Heart left ventricle (tissue), 16 donors: ENCODE measurements at regions not wholly inside any gene's neighbourhood (a gene's known extent, or its start where the extent isn't known, plus 50 kb on each side); places are given as distances from the start of the nearest gene placed in this dataset.

ENCODE experiments used
- ATAC-seq, 4 donors: fragments of 200-7000 bp; cut with Tn5 transposase; one replicate each; pipeline ENCODE4 v1.9.1; 2020 to 2022; ENCODE audit warnings: moderate library complexity in 4 of 4, mild to moderate bottlenecking in 3 of 4, moderate number of reproducible peaks in 1 of 4
- DNase-seq, 5 donors: peaks; one replicate each; pipeline ENCODE4 v3.0.0-alpha.2; 2020
- H3K27ac ChIP-seq, 12 donors: fragments of 200-600 bp; sonication (generic) in 4 of 12; one replicate each; pipeline versions ENCODE4 v1.5.0 to v1.8.0; 2016 to 2022; ENCODE audit warnings: mild to moderate bottlenecking in 2 of 12
- H3K27me3 ChIP-seq, 9 donors: fragments of 200-600 bp; sonication (generic) in 2 of 9; one replicate each; pipeline versions ENCODE4 v1.5.1 to v1.8.0; 2016 to 2022; ENCODE audit warnings: mild to moderate bottlenecking in 3 of 9
- H3K36me3 ChIP-seq, 9 donors: fragments of 200-600 bp; sonication (generic) in 2 of 9; one replicate each; pipeline versions ENCODE4 v1.5.0 to v1.8.0; 2018 to 2022; ENCODE audit warnings: mild to moderate bottlenecking in 2 of 9
- H3K4me1 ChIP-seq, 12 donors: fragments of 200-600 bp; sonication (generic) in 4 of 12; one replicate each; pipeline versions ENCODE4 v1.5.0 to v1.8.0; 2016 to 2022; ENCODE audit warnings: mild to moderate bottlenecking in 3 of 12
- H3K4me3 ChIP-seq, 12 donors: fragments of 200-600 bp; sonication (generic) in 4 of 12; one replicate each; pipeline versions ENCODE4 v1.5.0 to v1.8.0; 2017 to 2022; ENCODE audit warnings: mild to moderate bottlenecking in 9 of 12, moderate library complexity in 4 of 12
- H3K9me3 ChIP-seq, 12 donors: fragments of 200-600 bp; sonication (generic) in 4 of 12; one replicate each; pipeline versions ENCODE4 v1.5.0 to v1.8.0; 2016 to 2022; ENCODE audit warnings: mild to moderate bottlenecking in 1 of 12
- CTCF ChIP-seq, 12 donors: fragments of 200-600 bp; sonication (generic) in 4 of 12; IDR thresholded peaks; one replicate each; pipeline versions ENCODE4 v1.5.0 to v1.8.0; 2018 to 2022; ENCODE audit warnings: antibody characterized with exemption in 12 of 12, mild to moderate bottlenecking in 5 of 12
- POLR2A ChIP-seq, 2 donors: fragments of 450-650 bp; IDR thresholded peaks; one replicate each; pipeline ENCODE4 v1.6.1; 2017; ENCODE audit warnings: antibody characterized with exemption in 2 of 2, mild to moderate bottlenecking in 2 of 2, moderate library complexity in 2 of 2
- WGBS, 4 donors: extraction: QIAGEN DNeasy Blood & Tissue Kit in 2 of 4; methylation state at CpG; one replicate each; pipeline versions ENCODE4 v1.1.5 to v1.1.7; 2013 to 2018; 5-methylcytosine and 5-hydroxymethylcytosine counted together
- intact Hi-C, 10 donors: fragments of 100-400 bp; cut with DNase I; formaldehyde crosslinking; loops; one replicate each; pipeline versions ENCODE4 v1.11.1 to v1.14.2; 2022
- donor health status: ischemic (EF 13 %, LVEDD 7.1; RV severe dilation, severe dysfunction).
- donor health status: healthy with polysubstance abuse.
- donor health status: DM: no; HTN: yes; CAD: no.
- donor health status: DM: no; HTN: no; CAD: no.
- donor health status: ischemic (EF 25% LVEDD 6.9; RV normal size, moderate dysfunction).
- donor health status: ischemic (EF 25% LVEDD 5.7; RV mildly dilated, moderate dysfunction).
- donor health status: healthy.
- donor health status: DM: yes; HTN: yes; CAD: no.
- donor health status: ischemic (EF 35%, LVEDD 5.7; RV mildly dilated, moderate dysfunction).
- donor health status: nonischemic (EF 11% LVEDD 7.7; RV severe dilation, severe dysfunction).
- donor health status: DM: yes; HTN: yes; CAD: no.
- donor health status: PGD.
- donor health status: ischemic (EF 29% LVEDD 5.4; RV normal size, mild dysfunction).
- donor health status: nonischemic (EF 23%, LVEDD 6.1; RV moderate dilation, normal function).

- no peaks in the 10 kb centered on the region for H3K36me3 ChIP-seq
- no peak overlapping the region for H3K27ac ChIP-seq
- intact Hi-C loops = no loop called here
- no peaks in the 10 kb centered on the region for H3K4me1 ChIP-seq
- no peak for TF ChIP-seq POLR2A (IDR thresholded peaks at IDR 0.05)
- no peak for TF ChIP-seq CTCF (IDR thresholded peaks at IDR 0.05)
- ATAC-seq = no peak
- DNase-seq = no peak
- H3K4me3 ChIP-seq = no peak overlapping the region
- 65 to 80% (median 71%) methylated on average over 7 of the region's 7 CpGs for WGBS, 4 donors
- no peaks in the 10 kb centered on the region for H3K9me3 ChIP-seq
- peaks cover 0 to 25% (median 0%) of the 10 kb centered on the region in 9 donors for H3K27me3 ChIP-seq
Observed at GRCh38 chr22:27545085-27545484, 256.5 kb downstream of the MN1 start.

GRCh38 chr22:27546157-27546935 lies 255.2 kb downstream of the MN1 start:
- WGBS, 4 donors = 73 to 81% (median 79%) methylated on average over 18 of the region's 18 CpGs
- no peak overlapping the region for H3K4me3 ChIP-seq
- no peak overlapping the region for H3K27ac ChIP-seq
- intact Hi-C loops = no loop called here
- DNase-seq = no peak
- ATAC-seq = no peak
- H3K9me3 ChIP-seq = no peaks in the 10 kb centered on the region
- TF ChIP-seq CTCF (IDR thresholded peaks at IDR 0.05) = no peak
- no peaks in the 10 kb centered on the region for H3K36me3 ChIP-seq
- H3K27me3 ChIP-seq = peaks cover 0 to 13% (median 0%) of the 10 kb centered on the region in 9 donors
- H3K4me1 ChIP-seq = no peaks in the 10 kb centered on the region

GRCh38 chr22:27551402-27551801 lies 250.2 kb downstream of the MN1 start:
- no peak for ATAC-seq

GRCh38 chr22:27552176-27552575 lies 249.4 kb downstream of the MN1 start:
- no peak for TF ChIP-seq POLR2A (IDR thresholded peaks at IDR 0.05)
- no peak for TF ChIP-seq CTCF (IDR thresholded peaks at IDR 0.05)
- H3K27ac ChIP-seq = no peak overlapping the region
- 85 to 94% (median 89%) methylated on average over 7 of the region's 7 CpGs for WGBS, 4 donors
- no peaks in the 10 kb centered on the region for H3K36me3 ChIP-seq
- no peak overlapping the region for H3K4me3 ChIP-seq
- intact Hi-C loops = no loop called here
- no peaks in the 10 kb centered on the region for H3K27me3 ChIP-seq
- DNase-seq = no peak
- peaks cover 0 to 7% (median 0%) of the 10 kb centered on the region in 12 donors for H3K9me3 ChIP-seq
- no peak for ATAC-seq
- H3K4me1 ChIP-seq = no peaks in the 10 kb centered on the region

More at GRCh38 chr22:27551402-27551801, 250.2 kb downstream of the MN1 start:
- Histone ChIP-seq H3K4me1 (no peaks in the 10 kb centered on the region), H3K36me3 (no peaks in the 10 kb centered on the region), H3K27ac (no peak overlapping the region), H3K4me3 (no peak overlapping the region), H3K27me3 (no peaks in the 10 kb centered on the region), H3K9me3 (peaks cover 0 to 7% (median 0%) of the 10 kb centered on the region in 12 donors)
- intact Hi-C loops = no loop called here
- no peak for TF ChIP-seq CTCF (IDR thresholded peaks at IDR 0.05)
- TF ChIP-seq POLR2A (IDR thresholded peaks at IDR 0.05) = no peak
- WGBS, 4 donors = 81 to 86% (median 85%) methylated on average over 7 of the region's 7 CpGs
- no peak for DNase-seq
